K562 (cell line): ENCODE measurements at regions not wholly inside any gene's neighbourhood (a gene's known extent, or its start where the extent isn't known, plus 50 kb on each side); places are given as distances from the start of the nearest gene placed in this dataset.

Experiments used
- ATAC-seq: fragments of 200-7000 bp; cut with Tn5 transposase; 3 replicates; pipeline ENCODE4 v1.9.1; 2020; ENCODE audit warnings: moderate library complexity
- BruUV-seq: library from RNA; stranded (reverse); fragments of 400-500 nt; replicated peaks from 2 replicates; lab custom pipeline; 2021; lab: Mats Ljungman, UMichigan
- CTCF ChIA-PET: fragments of 300-600 bp; formaldehyde crosslinking; extraction: SDS; loops from one replicate; lab custom pipeline; 2021; ENCODE audit warnings: low intra/inter-chr PET ratio; lab: Yijun Ruan, JAX
- POLR2A ChIA-PET: fragments of 300-600, 350-650 bp; sonication (Branson Sonifier 250); formaldehyde crosslinking; extraction: SDS; loops from one replicate; lab custom pipeline; 2021; ENCODE audit warnings: antibody characterized with exemption, inconsistent platforms; lab: Yijun Ruan, JAX
- DNase-seq, 4 experiments: peaks; one replicate each; pipeline versions ENCODE4 v3.0.0 to v3.0.0-alpha.2; 2011 to 2018; ENCODE audit warnings: low spot score in 3 of 4, mixed read lengths in 3 of 4; ENCODE audit errors: extremely low read depth in 1 of 4
- FAIRE-seq: peaks from 2 replicates; lab custom pipeline; 2011; peaks lifted over from hg19 to GRCh38; lab: Jason Lieb, UNC
- H2AFZ ChIP-seq: 2 replicates; pipeline ENCODE4 v1.6.0; 2011; ENCODE audit warnings: low read depth, low read length, control low read depth, inconsistent platforms
- H3K27ac ChIP-seq: fragments of 200-600 bp; 3 replicates; pipeline ENCODE4 v1.8.0; 2011; ENCODE audit warnings: low read depth, mild to moderate bottlenecking, control low read depth, inconsistent platforms, low read length, moderate library complexity, mixed read lengths; ENCODE audit errors: extremely low read depth
- H3K27me3 ChIP-seq, 2 experiments: fragments of 300-600 bp in 1 of 2; 2 replicates in 1 of 2; 3 replicates in 1 of 2; pipeline versions ENCODE4 v1.6.0 to v1.8.0; 2011; ENCODE audit warnings: inconsistent platforms in 2 of 2, low read length in 2 of 2, mild to moderate bottlenecking in 1 of 2, mixed read lengths in 1 of 2, moderate library complexity in 1 of 2; ENCODE audit not compliant: control insufficient read depth in 2 of 2, insufficient read depth in 2 of 2
- H3K36me3 ChIP-seq: fragments of 300-600 bp; 3 replicates; pipeline ENCODE4 v1.8.0; 2011; ENCODE audit warnings: mild to moderate bottlenecking, low read length, inconsistent platforms; ENCODE audit not compliant: control insufficient read depth, insufficient read depth
- H3K4me1 ChIP-seq, 2 experiments: fragments of 200-600 bp in 1 of 2; replicated peaks in 1 of 2; 2 replicates in 1 of 2; 3 replicates in 1 of 2; pipeline versions ENCODE4 v1.5.1 to v1.8.0; 2011; ENCODE audit warnings: inconsistent platforms in 2 of 2, low read length in 2 of 2, mild to moderate bottlenecking in 1 of 2, mixed read lengths in 1 of 2, moderate library complexity in 1 of 2; ENCODE audit not compliant: control insufficient read depth in 2 of 2, insufficient read depth in 2 of 2
- H3K4me2 ChIP-seq: 2 replicates; pipeline ENCODE4 v1.6.1; 2011; ENCODE audit warnings: low read length, control low read depth, inconsistent platforms, mixed read lengths; ENCODE audit not compliant: insufficient read depth
- H3K4me3 ChIP-seq: fragments of 200-600 bp; sonication (generic), shearing (Covaris generic); 2 replicates; pipeline ENCODE4 v1.5.1; 2016; ENCODE audit warnings: control low read depth, inconsistent platforms
- H3K79me2 ChIP-seq: fragments of 200-600 bp; 3 replicates; pipeline ENCODE4 v1.8.0; 2011; ENCODE audit warnings: low read length, inconsistent platforms; ENCODE audit not compliant: control insufficient read depth, insufficient read depth
- H3K9ac ChIP-seq, 2 experiments: 2 replicates each; pipeline versions ENCODE4 v1.6.0 to v1.6.1; 2011; ENCODE audit warnings: low read depth in 2 of 2, low read length in 2 of 2, control low read depth in 1 of 2, inconsistent platforms in 1 of 2, mild to moderate bottlenecking in 1 of 2, mixed read lengths in 1 of 2; ENCODE audit not compliant: insufficient read depth in 1 of 2
- H3K9me1 ChIP-seq: one replicate; pipeline ENCODE4 v1.6.0; 2011; ENCODE audit warnings: inconsistent platforms, mild to moderate bottlenecking, low read length, moderate library complexity; ENCODE audit not compliant: control insufficient read depth, insufficient read depth
- H3K9me3 ChIP-seq: replicated peaks from 2 replicates; pipeline ENCODE4 v1.5.1; 2011; ENCODE audit warnings: low read depth, low read length, inconsistent platforms; ENCODE audit not compliant: control insufficient read depth, insufficient read depth
- H4K20me1 ChIP-seq: replicated peaks from 2 replicates; pipeline ENCODE4 v1.6.1; 2011; ENCODE audit warnings: low read length, inconsistent platforms, mixed read lengths; ENCODE audit not compliant: control insufficient read depth, insufficient read depth
- BRCA1 ChIP-seq, 2 experiments: fragments of 450-650 bp in 1 of 2; sonication (generic) in 1 of 2; formaldehyde crosslinking in 1 of 2; IDR thresholded peaks; 2 replicates each; pipeline versions ENCODE4 v1.5.0 to v1.6.1; 2017 to 2020; ENCODE audit warnings: mild to moderate bottlenecking in 1 of 2, missing genetic modification reagents in 1 of 2
- CTCFL ChIP-seq: IDR thresholded peaks from 2 replicates; pipeline ENCODE4 v1.6.1; 2011; ENCODE audit warnings: borderline replicate concordance, low read depth, mild to moderate bottlenecking, moderate library complexity, low read length; ENCODE audit not compliant: insufficient read depth, poor library complexity, severe bottlenecking
- NCOA2 ChIP-seq, 2 experiments: fragments of 450-650 bp; IDR thresholded peaks; 2 replicates each; pipeline ENCODE4 v1.6.1; 2018; ENCODE audit warnings: mild to moderate bottlenecking in 2 of 2, moderate library complexity in 1 of 2; ENCODE audit not compliant: partially characterized antibody in 2 of 2
- NFE2 ChIP-seq: IDR thresholded peaks from 2 replicates; pipeline ENCODE4 v1.6.1; 2014; ENCODE audit warnings: antibody characterized with exemption, low read depth
- TFAM ChIP-seq: fragments of 250-450 bp; sonication (Bioruptor Pico); conservative IDR thresholded peaks from 2 replicates; pipeline ENCODE4 v1.5.0; 2021; ENCODE audit warnings: mild to moderate bottlenecking, moderate library complexity
- ZFX ChIP-seq: sonication (generic); formaldehyde crosslinking; IDR thresholded peaks from 2 replicates; pipeline ENCODE4 v1.8.0; 2022; ENCODE audit warnings: mild to moderate bottlenecking, missing genetic modification reagents, moderate library complexity
- ZNF609 ChIP-seq: sonication (generic); formaldehyde crosslinking; IDR thresholded peaks from 2 replicates; pipeline ENCODE4 v1.8.1; 2023; ENCODE audit warnings: missing genetic modification reagents, mild to moderate bottlenecking, borderline replicate concordance
- ZNF76 ChIP-seq: fragments of 250-450 bp; sonication (Bioruptor Pico); IDR thresholded peaks from 2 replicates; pipeline ENCODE4 v1.4.0; 2020; ENCODE audit warnings: mild to moderate bottlenecking, moderate library complexity, borderline replicate concordance
- ZNF778 ChIP-seq: fragments of 450-650 bp; formaldehyde crosslinking; IDR thresholded peaks from 2 replicates; pipeline ENCODE4 v1.4.0; 2020; ENCODE audit warnings: mild to moderate bottlenecking, moderate library complexity
- WGBS: fragments of 100-300 bp; shearing (Covaris generic); methylation state at CpG from one replicate; pipeline ENCODE4 v1.1.6; 2016; ENCODE audit warnings: low coverage, mixed read lengths; ENCODE audit not compliant: insufficient coverage; ENCODE audit errors: missing lambda C conversion rate; 5-methylcytosine and 5-hydroxymethylcytosine counted together
- in situ Hi-C: fragments of 300-500 bp; cut with MboI; formaldehyde crosslinking; loops from 4 replicates; pipeline ENCODE4 v1.15.0; 2018; ENCODE audit warnings: inconsistent platforms, mixed read lengths
- intact Hi-C: fragments of 100-400 bp; cut with micrococcal nuclease; formaldehyde crosslinking; loops from 2 replicates; pipeline ENCODE4 v1.14.2; 2022
- TF ChIP-seq, protein P1 (sequence below): fragments of 450-650 bp; formaldehyde crosslinking; IDR thresholded peaks from 2 replicates; pipeline ENCODE4 v1.4.0; 2022; ENCODE audit warnings: missing genetic modification characterization
- TF ChIP-seq, protein P2 (sequence below): fragments of 250-450 bp; sonication (Bioruptor Pico); IDR thresholded peaks from 2 replicates; pipeline ENCODE4 v1.5.0; 2020; ENCODE audit warnings: mild to moderate bottlenecking

- no peaks in the 10 kb centered on the region for H3K36me3 ChIP-seq
- 0% methylated on average over 2 of the region's 2 CpGs for WGBS
- ChIA-PET CTCF (no interaction called here), POLR2A (no interaction called here)
- H3K27me3 ChIP-seq = no peaks in the 10 kb centered on the region
- no peak overlapping the region for H3K9ac ChIP-seq
- no peak overlapping the region for H2AFZ ChIP-seq
- in situ Hi-C loops = no loop called here
- no peaks in the 10 kb centered on the region for H3K79me2 ChIP-seq
- no peak overlapping the region for H3K4me2 ChIP-seq
- no peaks in the 10 kb centered on the region for H3K9me3 ChIP-seq
- intact Hi-C loops = no loop called here
- DNase-seq (no peak), FAIRE-seq (no peak), ATAC-seq (no peak)
- no peak overlapping the region for H3K4me3 ChIP-seq
- H4K20me1 ChIP-seq = no peaks in the 10 kb centered on the region
- no peaks in the 10 kb centered on the region for H3K9me1 ChIP-seq
- no peaks in the 10 kb centered on the region for H3K4me1 ChIP-seq
- no TSS peak for BruUV-seq
- no peak overlapping the region for H3K27ac ChIP-seq
- no peak for TF ChIP-seq NFE2
- no peak for TF ChIP-seq TFAM (CRISPR knock-in tag)
- TF ChIP-seq ZNF76 (CRISPR knock-in tag) = no peak
- TF ChIP-seq NCOA2 (IDR thresholded peaks at IDR 0.05; ENCODE audit: partially characterized antibody in 2 of 2) = no peak
- TF ChIP-seq CTCFL = no peak
- TF ChIP-seq ZNF778 (CRISPR knock-in tag) = no peak
- TF ChIP-seq, protein P1, sequence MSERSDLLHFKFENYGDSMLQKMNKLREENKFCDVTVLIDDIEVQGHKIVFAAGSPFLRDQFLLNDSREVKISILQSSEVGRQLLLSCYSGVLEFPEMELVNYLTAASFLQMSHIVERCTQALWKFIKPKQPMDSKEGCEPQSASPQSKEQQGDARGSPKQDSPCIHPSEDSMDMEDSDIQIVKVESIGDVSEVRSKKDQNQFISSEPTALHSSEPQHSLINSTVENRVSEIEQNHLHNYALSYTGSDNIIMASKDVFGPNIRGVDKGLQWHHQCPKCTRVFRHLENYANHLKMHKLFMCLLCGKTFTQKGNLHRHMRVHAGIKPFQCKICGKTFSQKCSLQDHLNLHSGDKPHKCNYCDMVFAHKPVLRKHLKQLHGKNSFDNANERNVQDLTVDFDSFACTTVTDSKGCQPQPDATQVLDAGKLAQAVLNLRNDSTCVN (CRISPR knock-in tag) = no peak
- TF ChIP-seq ZFX = no peak
- TF ChIP-seq ZNF609 (CRISPR knock-in tag) = no peak
- TF ChIP-seq, protein P2, sequence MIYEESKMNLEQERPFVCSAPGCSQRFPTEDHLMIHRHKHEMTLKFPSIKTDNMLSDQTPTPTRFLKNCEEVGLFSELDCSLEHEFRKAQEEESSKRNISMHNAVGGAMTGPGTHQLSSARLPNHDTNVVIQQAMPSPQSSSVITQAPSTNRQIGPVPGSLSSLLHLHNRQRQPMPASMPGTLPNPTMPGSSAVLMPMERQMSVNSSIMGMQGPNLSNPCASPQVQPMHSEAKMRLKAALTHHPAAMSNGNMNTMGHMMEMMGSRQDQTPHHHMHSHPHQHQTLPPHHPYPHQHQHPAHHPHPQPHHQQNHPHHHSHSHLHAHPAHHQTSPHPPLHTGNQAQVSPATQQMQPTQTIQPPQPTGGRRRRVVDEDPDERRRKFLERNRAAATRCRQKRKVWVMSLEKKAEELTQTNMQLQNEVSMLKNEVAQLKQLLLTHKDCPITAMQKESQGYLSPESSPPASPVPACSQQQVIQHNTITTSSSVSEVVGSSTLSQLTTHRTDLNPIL (CRISPR knock-in tag) = no peak
- no peak for TF ChIP-seq BRCA1 (IDR thresholded peaks at IDR 0.05)
- TF ChIP-seq BRCA1 (CRISPR knock-in tag; IDR thresholded peaks at IDR 0.05) = no peak
Measured at GRCh38 chr10:36581237-36581636, 544.2 kb upstream of the ANKRD30A start.
